ENCODE measurements at regions not wholly inside any gene's neighbourhood (a gene's known extent, or its start where the extent isn't known, plus 50 kb on each side); places are given as distances from the start of the nearest gene placed in this dataset.

DNA sequence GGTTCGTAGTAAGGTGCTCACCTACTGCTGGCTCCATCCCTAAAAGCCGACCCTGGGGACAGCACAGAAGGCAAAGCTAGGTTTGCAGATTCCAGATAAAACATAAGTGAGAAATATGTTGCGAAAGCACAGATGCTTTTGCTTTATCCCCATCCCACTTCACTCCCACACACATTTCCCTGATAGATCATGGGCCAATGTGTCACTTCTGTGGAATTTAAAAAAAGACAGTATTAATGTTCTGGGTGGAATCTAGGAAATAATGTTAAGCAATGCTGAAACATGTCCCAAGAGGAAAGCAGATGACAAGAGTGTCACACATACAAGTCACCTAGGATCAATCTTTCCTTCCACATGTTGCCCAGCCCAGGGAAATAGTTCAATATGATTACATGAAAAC, 661.0 kb upstream of the MIR17HG start:
- Mint-ChIP-seq H3K4me3 (no peak overlapping the region), H3K27ac (no peak overlapping the region), H3K4me1 (ENCODE audit: low read depth in 2 of 2) (no peaks in the 10 kb centered on the region), H3K36me3 (no peaks in the 10 kb centered on the region), H3K9me3 (peaks cover 8% of the 10 kb centered on the region), H3K27me3 (no peaks in the 10 kb centered on the region)
- ATAC-seq (no peak), DNase-seq (ENCODE audit: low spot score) (no peak)

- no peaks in the 10 kb centered on the region for H3K27me3 Mint-ChIP-seq
- H3K27ac Mint-ChIP-seq: no peak overlapping the region
- no peak for ATAC-seq
- DNase-seq (ENCODE audit: low spot score): no peak
- H3K36me3 Mint-ChIP-seq: no peaks in the 10 kb centered on the region
- H3K4me3 Mint-ChIP-seq: no peak overlapping the region
- no peaks in the 10 kb centered on the region for H3K4me1 Mint-ChIP-seq (ENCODE audit: low read depth in 2 of 2)
- H3K9me3 Mint-ChIP-seq: peaks cover 5% of the 10 kb centered on the region
Measured at GRCh38 chr13:90689111-90689510, 658.4 kb upstream of the MIR17HG start.

- H3K9me3 Mint-ChIP-seq: peaks cover 9% of the 10 kb centered on the region
- no peaks in the 10 kb centered on the region for H3K4me1 Mint-ChIP-seq (ENCODE audit: low read depth in 2 of 2)
- H3K27ac Mint-ChIP-seq: no peak overlapping the region
- ATAC-seq (no peak), DNase-seq (ENCODE audit: low spot score) (no peak)
- no peak overlapping the region for H3K4me3 Mint-ChIP-seq
- H3K27me3 Mint-ChIP-seq: no peaks in the 10 kb centered on the region
- no peaks in the 10 kb centered on the region for H3K36me3 Mint-ChIP-seq
Measured at GRCh38 chr13:90690458-90691080, 656.9 kb upstream of the MIR17HG start.

GRCh38 chr13:90696254-90696653, 651.2 kb upstream of the MIR17HG start:
- peaks cover 4% of the 10 kb centered on the region for H3K9me3 Mint-ChIP-seq
- H3K4me3 Mint-ChIP-seq: no peak overlapping the region
- no peak overlapping the region for H3K27ac Mint-ChIP-seq
- no peak for DNase-seq (ENCODE audit: low spot score)
- H3K27me3 Mint-ChIP-seq: no peaks in the 10 kb centered on the region
- H3K4me1 Mint-ChIP-seq (ENCODE audit: low read depth in 2 of 2): no peaks in the 10 kb centered on the region
- no peak for ATAC-seq
- H3K36me3 Mint-ChIP-seq: no peaks in the 10 kb centered on the region

GRCh38 chr13:90696656-90697055, 650.8 kb upstream of the MIR17HG start:
- H3K27ac Mint-ChIP-seq: no peak overlapping the region
- ATAC-seq (no peak), DNase-seq (ENCODE audit: low spot score) (no peak)
- H3K4me3 Mint-ChIP-seq: no peak overlapping the region
- peaks cover 4% of the 10 kb centered on the region for H3K9me3 Mint-ChIP-seq
- H3K4me1 Mint-ChIP-seq (ENCODE audit: low read depth in 2 of 2): no peaks in the 10 kb centered on the region
- H3K36me3 Mint-ChIP-seq: no peaks in the 10 kb centered on the region
- no peaks in the 10 kb centered on the region for H3K27me3 Mint-ChIP-seq

DNA sequence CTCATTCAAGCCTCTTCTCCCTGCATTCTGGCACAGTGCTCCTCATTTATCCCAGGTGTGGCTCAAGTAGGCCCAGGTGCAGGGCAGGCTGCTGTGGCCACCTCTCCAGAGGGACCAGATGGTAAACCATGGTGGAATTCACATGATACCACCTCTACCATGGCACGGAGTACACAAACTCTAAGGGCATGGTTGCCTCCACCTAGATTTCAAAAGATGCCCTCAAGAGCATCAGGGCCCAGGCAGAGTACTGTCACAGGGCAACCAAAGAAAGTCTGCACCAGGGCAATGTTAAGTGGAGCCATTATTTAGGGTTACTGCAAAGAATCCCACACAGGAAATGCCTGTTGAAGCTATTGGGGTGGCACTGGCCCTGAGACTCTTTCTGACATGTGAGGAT, 647.1 kb upstream of the MIR17HG start:
- no peaks in the 10 kb centered on the region for H3K4me1 Mint-ChIP-seq (ENCODE audit: low read depth in 2 of 2)
- peaks cover 9% of the 10 kb centered on the region for H3K9me3 Mint-ChIP-seq
- DNase-seq (ENCODE audit: low spot score) (no peak), ATAC-seq (no peak)
- H3K27me3 Mint-ChIP-seq: no peaks in the 10 kb centered on the region
- no peaks in the 10 kb centered on the region for H3K36me3 Mint-ChIP-seq
- H3K4me3 Mint-ChIP-seq: no peak overlapping the region
- H3K27ac Mint-ChIP-seq: no peak overlapping the region

- H3K9me3 Mint-ChIP-seq: peaks cover 9% of the 10 kb centered on the region
- H3K27ac Mint-ChIP-seq: no peak overlapping the region
- DNase-seq (ENCODE audit: low spot score) (no peak), ATAC-seq (no peak)
- H3K36me3 Mint-ChIP-seq: no peaks in the 10 kb centered on the region
- no peaks in the 10 kb centered on the region for H3K27me3 Mint-ChIP-seq
- H3K4me1 Mint-ChIP-seq (ENCODE audit: low read depth in 2 of 2): no peaks in the 10 kb centered on the region
- no peak overlapping the region for H3K4me3 Mint-ChIP-seq
Measured at GRCh38 chr13:90701264-90701663, 646.2 kb upstream of the MIR17HG start.

- no peaks in the 10 kb centered on the region for H3K4me1 Mint-ChIP-seq (ENCODE audit: low read depth in 2 of 2)
- no peaks in the 10 kb centered on the region for H3K27me3 Mint-ChIP-seq
- no peaks in the 10 kb centered on the region for H3K36me3 Mint-ChIP-seq
- peaks cover 12% of the 10 kb centered on the region for H3K9me3 Mint-ChIP-seq
- ATAC-seq (no peak), DNase-seq (ENCODE audit: low spot score) (no peak)
- no peak overlapping the region for H3K27ac Mint-ChIP-seq
- no peak overlapping the region for H3K4me3 Mint-ChIP-seq
Measured at GRCh38 chr13:90702050-90702449, 645.4 kb upstream of the MIR17HG start.

- Mint-ChIP-seq H3K4me1 (ENCODE audit: low read depth in 2 of 2) (no peaks in the 10 kb centered on the region), H3K27me3 (no peaks in the 10 kb centered on the region), H3K27ac (no peak overlapping the region), H3K9me3 (peaks cover 22% of the 10 kb centered on the region), H3K36me3 (no peaks in the 10 kb centered on the region), H3K4me3 (no peak overlapping the region)
- DNase-seq (ENCODE audit: low spot score): no peak
- ATAC-seq: no peak
Measured at GRCh38 chr13:90706631-90707030, 640.9 kb upstream of the MIR17HG start.

DNA sequence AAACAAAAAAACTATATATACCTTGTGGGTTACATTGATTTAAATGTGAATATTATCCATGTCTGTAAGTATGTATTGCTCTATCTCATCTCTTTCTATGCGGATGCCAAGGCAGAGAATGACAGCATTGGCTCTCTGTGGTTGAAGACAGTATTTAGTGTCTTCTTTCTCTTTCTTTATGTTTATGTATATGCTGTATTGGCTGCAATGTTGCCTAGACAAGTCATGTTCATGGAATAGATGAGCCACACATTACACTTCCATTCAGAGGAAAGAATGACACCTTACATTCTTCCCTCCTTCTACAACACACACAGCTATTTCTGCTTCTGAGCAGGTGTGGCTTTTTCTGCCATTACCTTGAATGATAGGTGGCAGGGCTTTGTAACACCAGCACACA, 639.4 kb upstream of the MIR17HG start:
- H3K4me3 Mint-ChIP-seq: no peak overlapping the region

DNA sequence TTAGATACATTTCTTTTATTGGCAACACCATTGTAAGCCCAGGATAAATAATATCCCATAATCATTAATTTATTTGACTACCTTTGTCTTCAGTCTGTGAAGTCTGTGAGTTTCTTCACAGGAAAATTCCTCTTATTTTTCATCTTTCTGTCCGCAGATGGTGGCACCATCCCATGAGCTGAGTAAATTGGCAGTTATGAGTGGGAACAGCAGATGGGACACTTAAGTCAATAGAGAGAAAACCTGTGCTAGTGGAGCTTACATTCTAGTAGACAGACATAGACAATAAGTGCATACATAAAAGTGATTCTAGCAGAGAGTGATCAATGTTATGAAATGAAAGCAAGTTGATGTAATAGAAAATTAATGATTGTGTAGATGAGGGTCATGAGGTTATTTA, 638.2 kb upstream of the MIR17HG start:
- no peak overlapping the region for H3K27ac Mint-ChIP-seq
- DNase-seq (ENCODE audit: low spot score): no peak
- H3K4me3 Mint-ChIP-seq: no peak overlapping the region
- no peaks in the 10 kb centered on the region for H3K36me3 Mint-ChIP-seq
- no peaks in the 10 kb centered on the region for H3K4me1 Mint-ChIP-seq (ENCODE audit: low read depth in 2 of 2)
- peaks cover 26% of the 10 kb centered on the region for H3K9me3 Mint-ChIP-seq
- no peak for ATAC-seq
- no peaks in the 10 kb centered on the region for H3K27me3 Mint-ChIP-seq

More for the DNA sequence above, 639.4 kb upstream of the MIR17HG start:
- Mint-ChIP-seq H3K4me1 (ENCODE audit: low read depth in 2 of 2) (no peaks in the 10 kb centered on the region), H3K27ac (no peak overlapping the region), H3K36me3 (no peaks in the 10 kb centered on the region), H3K27me3 (no peaks in the 10 kb centered on the region), H3K9me3 (peaks cover 22% of the 10 kb centered on the region)
- DNase-seq (ENCODE audit: low spot score) (no peak), ATAC-seq (no peak)

DNA sequence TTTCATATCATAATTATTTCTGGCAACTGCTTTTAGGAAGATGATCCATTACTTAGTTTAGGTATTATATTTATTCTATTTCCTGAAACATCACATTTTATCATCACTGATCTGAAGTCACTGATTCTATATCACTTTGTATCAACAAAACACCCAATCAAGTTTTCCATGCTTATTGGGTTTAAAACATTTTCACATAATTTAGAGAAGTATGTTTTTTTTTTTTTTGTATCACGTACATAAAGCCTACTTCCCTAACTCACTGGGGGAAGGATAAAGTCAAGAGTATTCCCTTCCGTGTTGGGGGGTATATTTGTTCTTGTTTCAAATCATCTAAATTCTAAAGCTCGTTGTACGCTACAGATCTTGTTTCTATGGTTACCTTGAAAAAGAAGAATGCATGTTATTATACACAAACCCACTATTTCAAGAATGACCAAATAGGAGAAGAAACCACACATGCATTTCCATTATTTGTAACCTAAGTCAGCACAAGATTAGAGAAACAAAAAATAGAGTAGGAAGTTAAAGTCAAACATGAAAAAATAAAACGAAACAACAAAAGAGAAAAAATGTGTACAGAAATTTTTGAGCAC, 637.2 kb upstream of the MIR17HG start:
- no peak overlapping the region for H3K27ac Mint-ChIP-seq
- no peaks in the 10 kb centered on the region for H3K36me3 Mint-ChIP-seq
- no peaks in the 10 kb centered on the region for H3K27me3 Mint-ChIP-seq
- H3K4me1 Mint-ChIP-seq (ENCODE audit: low read depth in 2 of 2): no peaks in the 10 kb centered on the region
- peaks cover 23% of the 10 kb centered on the region for H3K9me3 Mint-ChIP-seq
- no peak for ATAC-seq
- no peak overlapping the region for H3K4me3 Mint-ChIP-seq
- no peak for DNase-seq (ENCODE audit: low spot score)

- no peaks in the 10 kb centered on the region for H3K4me1 Mint-ChIP-seq (ENCODE audit: low read depth in 2 of 2)
- H3K36me3 Mint-ChIP-seq: no peaks in the 10 kb centered on the region
- no peak overlapping the region for H3K27ac Mint-ChIP-seq
- H3K9me3 Mint-ChIP-seq: peaks cover 27% of the 10 kb centered on the region
- ATAC-seq (no peak), DNase-seq (ENCODE audit: low spot score) (no peak)
- no peaks in the 10 kb centered on the region for H3K27me3 Mint-ChIP-seq
- H3K4me3 Mint-ChIP-seq: no peak overlapping the region
Measured at GRCh38 chr13:90713441-90714133, 633.9 kb upstream of the MIR17HG start.

GRCh38 chr13:90715485-90715884, 632.0 kb upstream of the MIR17HG start:
- H3K36me3 Mint-ChIP-seq: no peaks in the 10 kb centered on the region
- no peak overlapping the region for H3K4me3 Mint-ChIP-seq
- peaks cover 23% of the 10 kb centered on the region for H3K9me3 Mint-ChIP-seq
- DNase-seq (ENCODE audit: low spot score) (no peak), ATAC-seq (no peak)
- H3K4me1 Mint-ChIP-seq (ENCODE audit: low read depth in 2 of 2): no peaks in the 10 kb centered on the region
- no peaks in the 10 kb centered on the region for H3K27me3 Mint-ChIP-seq
- no peak overlapping the region for H3K27ac Mint-ChIP-seq

Measured in natural killer cell treated with Interleukin-12 subunit alpha and Interleukin-12 subunit beta and Interleukin-15 and Interleukin-18, amount 100 ng/mL, for 72 hours (primary cell).